ENCODE measurements at regions not wholly inside any gene's neighbourhood (a gene's known extent, or its start where the extent isn't known, plus 50 kb on each side); places are given as distances from the start of the nearest gene placed in this dataset.

- TF ChIP-seq POLR2A (IDR thresholded peaks at IDR 0.05), result no peak
- no peak for TF ChIP-seq CTCF (IDR thresholded peaks at IDR 0.05)
- Histone ChIP-seq H3K4me3 (no peak overlapping the region), H3K9me3 (no peaks in the 10 kb centered on the region), H3K36me3 (replicated peaks in 1 of 2; ENCODE audit: insufficient read depth in 1 of 2, low read depth in 2 of 2) (no peaks in the 10 kb centered on the region), H3K27me3 (no peaks in the 10 kb centered on the region), H3K27ac (no peak overlapping the region), H3K4me1 (no peaks in the 10 kb centered on the region)
- ATAC-seq, result no peak
- WGBS, 2 donors, result 74 to 79% methylated on average over 1 of the region's 1 CpG
- intact Hi-C loops (cut with DNase I), result no loop called here
- no peak for DNase-seq
Observed at GRCh38 chr4:18670034-18670433, 648.5 kb upstream of the LCORL start.

- 33 to 93% methylated on average over 1 of the region's 1 CpG for WGBS, 2 donors
- H3K27ac ChIP-seq, result no peak overlapping the region
- no peaks in the 10 kb centered on the region for H3K36me3 ChIP-seq (replicated peaks in 1 of 2; ENCODE audit: insufficient read depth in 1 of 2, low read depth in 2 of 2)
- no peaks in the 10 kb centered on the region for H3K27me3 ChIP-seq
- intact Hi-C loops (cut with DNase I), result no loop called here
- no peak for TF ChIP-seq POLR2A (IDR thresholded peaks at IDR 0.05)
- TF ChIP-seq CTCF (IDR thresholded peaks at IDR 0.05), result no peak
- H3K9me3 ChIP-seq, result no peaks in the 10 kb centered on the region
- no peak for DNase-seq
- no peak for ATAC-seq
- no peak overlapping the region for H3K4me3 ChIP-seq
- no peaks in the 10 kb centered on the region for H3K4me1 ChIP-seq
Observed at GRCh38 chr4:18669390-18669789, 647.8 kb upstream of the LCORL start.

GRCh38 chr4:18666322-18666721 lies 644.8 kb upstream of the LCORL start:
- intact Hi-C loops (cut with DNase I), result no loop called here
- no peak for ATAC-seq

GRCh38 chr4:18664171-18664570 lies 642.6 kb upstream of the LCORL start:
- Histone ChIP-seq H3K27ac (no peak overlapping the region), H3K27me3 (no peaks in the 10 kb centered on the region), H3K36me3 (replicated peaks in 1 of 2; ENCODE audit: insufficient read depth in 1 of 2, low read depth in 2 of 2) (no peaks in the 10 kb centered on the region), H3K9me3 (no peaks in the 10 kb centered on the region), H3K4me3 (no peak overlapping the region), H3K4me1 (no peaks in the 10 kb centered on the region)
- ATAC-seq (no peak), DNase-seq (no peak)
- intact Hi-C loops (cut with DNase I), result no loop called here
- WGBS, 2 donors, result 72 to 77% methylated on average over 9 of the region's 9 CpGs
- no peak for TF ChIP-seq CTCF (IDR thresholded peaks at IDR 0.05)
- no peak for TF ChIP-seq POLR2A (IDR thresholded peaks at IDR 0.05)

More at GRCh38 chr4:18666322-18666721, 644.8 kb upstream of the LCORL start:
- Histone ChIP-seq H3K27me3 (no peaks in the 10 kb centered on the region), H3K27ac (no peak overlapping the region), H3K4me1 (no peaks in the 10 kb centered on the region), H3K4me3 (no peak overlapping the region), H3K36me3 (replicated peaks in 1 of 2; ENCODE audit: insufficient read depth in 1 of 2, low read depth in 2 of 2) (no peaks in the 10 kb centered on the region), H3K9me3 (no peaks in the 10 kb centered on the region)
- 82 to 86% methylated on average over 6 of the region's 6 CpGs for WGBS, 2 donors
- DNase-seq, result no peak
- TF ChIP-seq POLR2A (IDR thresholded peaks at IDR 0.05) (no peak), CTCF (IDR thresholded peaks at IDR 0.05) (no peak)

- intact Hi-C loops (cut with DNase I), result no loop called here
- ATAC-seq (no peak), DNase-seq (no peak)
- TF ChIP-seq CTCF (IDR thresholded peaks at IDR 0.05) (no peak), POLR2A (IDR thresholded peaks at IDR 0.05) (no peak)
- no peaks in the 10 kb centered on the region for H3K9me3 ChIP-seq
- H3K4me1 ChIP-seq, result no peaks in the 10 kb centered on the region
- no peaks in the 10 kb centered on the region for H3K36me3 ChIP-seq (replicated peaks in 1 of 2; ENCODE audit: insufficient read depth in 1 of 2, low read depth in 2 of 2)
- 16 to 18% methylated on average over 2 of the region's 2 CpGs for WGBS, 2 donors
- H3K4me3 ChIP-seq, result no peak overlapping the region
- H3K27ac ChIP-seq, result no peak overlapping the region
- no peaks in the 10 kb centered on the region for H3K27me3 ChIP-seq
Observed at GRCh38 chr4:18645351-18645750, 623.8 kb upstream of the LCORL start.
